IMR-90 (cell line): ENCODE measurements at regions not wholly inside any gene's neighbourhood (a gene's known extent, or its start where the extent isn't known, plus 50 kb on each side); places are given as distances from the start of the nearest gene placed in this dataset.

Experiments
- BHLHE40 ChIP-seq: fragments of 150-350 bp; IDR thresholded peaks from 2 replicates; pipeline ENCODE4 v1.6.1; 2016; ENCODE audit warnings: mild to moderate bottlenecking, low read depth, low read length
- CTCF ChIP-seq: conservative IDR thresholded peaks from 2 replicates; pipeline ENCODE4 v1.5.1; 2012; ENCODE audit warnings: mild to moderate bottlenecking, low read depth, low read length, improper control_type of control experiment
- FOS ChIP-seq: fragments of 150-350 bp; IDR thresholded peaks from 2 replicates; pipeline ENCODE4 v1.6.1; 2016; ENCODE audit warnings: low read depth, low read length
- POLR2A ChIP-seq: IDR thresholded peaks from 2 replicates; pipeline ENCODE4 v1.6.1; 2012; ENCODE audit warnings: mild to moderate bottlenecking, low read depth, low read length
- RAD21 ChIP-seq: IDR thresholded peaks from 2 replicates; pipeline ENCODE4 v1.6.1; 2012; ENCODE audit warnings: low read length, improper control_type of control experiment
- RCOR1 ChIP-seq: IDR thresholded peaks from 2 replicates; pipeline ENCODE4 v1.6.1; 2012; ENCODE audit warnings: mild to moderate bottlenecking, low read length, improper control_type of control experiment; ENCODE audit not compliant: insufficient replicate concordance
- SMC3 ChIP-seq: fragments of 150-350 bp; IDR thresholded peaks from 2 replicates; pipeline ENCODE4 v1.6.1; 2016; ENCODE audit warnings: low read depth, mild to moderate bottlenecking, antibody characterized with exemption, low read length, moderate library complexity

- no peak for TF ChIP-seq CTCF
- no peak for TF ChIP-seq POLR2A
- TF ChIP-seq RCOR1 = no peak
- TF ChIP-seq RAD21 = no peak
- no peak for TF ChIP-seq SMC3
- TF ChIP-seq BHLHE40 = no peak
- no peak for TF ChIP-seq FOS
These were observed 273.4 kb downstream of the HAUS1 start for GRCh38 chr18:46377557-46377956.
